ENCODE measurements at regions not wholly inside any gene's neighbourhood (a gene's known extent, or its start where the extent isn't known, plus 50 kb on each side); places are given as distances from the start of the nearest gene placed in this dataset.

GRCh38 chr3:107260207-107260606 is 117.0 kb upstream of the CCDC54 start:
- DNase-seq (ENCODE audit: low spot score): no peak
- Histone ChIP-seq H3K4me3 (ENCODE audit: low read depth in 1 of 3, low read length in 3 of 3) (no peak overlapping the region), H3K9me3 (ENCODE audit: control insufficient read depth in 4 of 4, low read length in 3 of 4) (no peaks in the 10 kb centered on the region), H3K9ac (ENCODE audit: low read depth in 1 of 2, low read length in 2 of 2) (no peak overlapping the region), H3K27ac (ENCODE audit: low read depth in 1 of 2, low read length in 2 of 2) (no peak overlapping the region), H3K27me3 (ENCODE audit: control insufficient read depth in 4 of 4, insufficient read depth in 4 of 4, low read length in 3 of 4) (peaks cover 0 to 3% (median 0%) of the 10 kb centered on the region in 4 donors), H3K36me3 (ENCODE audit: control insufficient read depth in 4 of 4, insufficient read depth in 3 of 4, low read depth in 1 of 4, low read length in 3 of 4) (no peaks in the 10 kb centered on the region), H3K4me1 (ENCODE audit: control insufficient read depth in 4 of 4, insufficient read depth in 4 of 4, low read length in 3 of 4) (no peaks in the 10 kb centered on the region)
- TF ChIP-seq YY1 (IDR thresholded peaks at IDR 0.05) (no peak), ATF3 (IDR thresholded peaks at IDR 0.05) (no peak), FOXA2 (IDR thresholded peaks at IDR 0.05) (no peak), RXRA (IDR thresholded peaks at IDR 0.05) (no peak), FOXA1 (IDR thresholded peaks at IDR 0.05) (no peak), HNF4A (conservative IDR thresholded peaks at IDR 0.05) (no peak), REST (IDR thresholded peaks at IDR 0.05) (no peak), TAF1 (conservative IDR thresholded peaks at IDR 0.05) (no peak), HNF4G (IDR thresholded peaks at IDR 0.05) (no peak), NR2F2 (IDR thresholded peaks at IDR 0.05) (no peak), JUND (IDR thresholded peaks at IDR 0.05) (no peak), GABPA (IDR thresholded peaks at IDR 0.05 in 1 of 2, conservative IDR thresholded peaks at IDR 0.05 in 1 of 2) (no peak)
- TF ChIP-seq, protein P1, sequence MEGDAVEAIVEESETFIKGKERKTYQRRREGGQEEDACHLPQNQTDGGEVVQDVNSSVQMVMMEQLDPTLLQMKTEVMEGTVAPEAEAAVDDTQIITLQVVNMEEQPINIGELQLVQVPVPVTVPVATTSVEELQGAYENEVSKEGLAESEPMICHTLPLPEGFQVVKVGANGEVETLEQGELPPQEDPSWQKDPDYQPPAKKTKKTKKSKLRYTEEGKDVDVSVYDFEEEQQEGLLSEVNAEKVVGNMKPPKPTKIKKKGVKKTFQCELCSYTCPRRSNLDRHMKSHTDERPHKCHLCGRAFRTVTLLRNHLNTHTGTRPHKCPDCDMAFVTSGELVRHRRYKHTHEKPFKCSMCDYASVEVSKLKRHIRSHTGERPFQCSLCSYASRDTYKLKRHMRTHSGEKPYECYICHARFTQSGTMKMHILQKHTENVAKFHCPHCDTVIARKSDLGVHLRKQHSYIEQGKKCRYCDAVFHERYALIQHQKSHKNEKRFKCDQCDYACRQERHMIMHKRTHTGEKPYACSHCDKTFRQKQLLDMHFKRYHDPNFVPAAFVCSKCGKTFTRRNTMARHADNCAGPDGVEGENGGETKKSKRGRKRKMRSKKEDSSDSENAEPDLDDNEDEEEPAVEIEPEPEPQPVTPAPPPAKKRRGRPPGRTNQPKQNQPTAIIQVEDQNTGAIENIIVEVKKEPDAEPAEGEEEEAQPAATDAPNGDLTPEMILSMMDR (IDR thresholded peaks at IDR 0.05; ENCODE audit: low read depth, low read length, missing input control): no peak
- WGBS: 94% methylated on average over 1 of the region's 1 CpG

DNA sequence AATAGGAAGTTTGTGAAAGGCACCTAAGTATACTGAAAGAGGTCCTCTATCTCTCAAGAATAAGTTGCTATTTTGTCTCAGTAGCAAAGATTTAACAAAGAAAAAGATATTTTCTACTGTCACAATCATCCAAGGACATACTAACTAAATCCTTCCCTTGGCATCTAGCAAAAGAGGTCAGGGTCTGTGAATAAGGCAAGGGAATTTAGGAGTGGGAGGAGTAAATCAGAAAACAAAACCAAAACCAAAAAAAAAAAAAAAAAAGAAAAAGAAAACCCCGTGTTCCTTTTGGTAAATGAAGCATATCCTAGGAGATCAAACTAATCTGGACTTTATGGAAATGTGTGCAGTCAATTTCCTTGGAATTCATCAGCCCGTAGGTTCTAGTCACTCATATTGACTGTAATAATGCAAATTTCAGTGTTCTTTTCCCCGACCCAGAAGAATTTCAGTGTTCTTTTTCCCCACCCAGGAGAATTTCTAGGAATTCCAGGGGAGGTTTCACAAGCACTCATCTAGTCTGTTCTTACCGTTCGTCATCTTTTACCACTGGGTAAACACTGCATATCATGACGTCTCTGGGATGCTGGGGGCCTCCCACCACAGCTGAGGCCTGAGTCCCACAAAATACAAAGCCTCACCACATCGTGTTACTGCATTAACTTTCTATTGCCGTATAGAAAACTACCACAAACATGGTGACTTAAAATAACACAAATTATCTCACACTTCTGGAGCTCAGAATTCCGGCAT is 113.8 kb upstream of the CCDC54 start:
- Histone ChIP-seq H3K4me1 (ENCODE audit: control insufficient read depth in 4 of 4, insufficient read depth in 4 of 4, low read length in 3 of 4) (no peaks in the 10 kb centered on the region), H3K9ac (ENCODE audit: low read depth in 1 of 2, low read length in 2 of 2) (no peak overlapping the region), H3K9me3 (ENCODE audit: control insufficient read depth in 4 of 4, low read length in 3 of 4) (no peaks in the 10 kb centered on the region), H3K27me3 (ENCODE audit: control insufficient read depth in 4 of 4, insufficient read depth in 4 of 4, low read length in 3 of 4) (peaks cover 0 to 3% (median 0%) of the 10 kb centered on the region in 4 donors), H3K36me3 (ENCODE audit: control insufficient read depth in 4 of 4, insufficient read depth in 3 of 4, low read depth in 1 of 4, low read length in 3 of 4) (no peaks in the 10 kb centered on the region), H3K27ac (ENCODE audit: low read depth in 1 of 2, low read length in 2 of 2) (no peak overlapping the region), H3K4me3 (ENCODE audit: low read depth in 1 of 3, low read length in 3 of 3) (peak overlapping the region in 1 of 3 donors; percentile 11)
- WGBS: 68% methylated on average over 9 of the region's 9 CpGs
- no peak for DNase-seq (ENCODE audit: low spot score)
- TF ChIP-seq HNF4G (IDR thresholded peaks at IDR 0.05) (no peak), MAX (IDR thresholded peaks at IDR 0.05) (no peak), GABPA (IDR thresholded peaks at IDR 0.05 in 1 of 2, conservative IDR thresholded peaks at IDR 0.05 in 1 of 2) (no peak), EGR1 (IDR thresholded peaks at IDR 0.05; ENCODE audit: low read depth in 2 of 2) (no peak), SP1 (IDR thresholded peaks at IDR 0.05) (no peak), HNF4A (conservative IDR thresholded peaks at IDR 0.05) (no peak), REST (IDR thresholded peaks at IDR 0.05) (no peak), ATF3 (IDR thresholded peaks at IDR 0.05) (no peak), NR2F2 (IDR thresholded peaks at IDR 0.05) (no peak), RXRA (IDR thresholded peaks at IDR 0.05) (no peak), TAF1 (conservative IDR thresholded peaks at IDR 0.05) (no peak), RAD21 (IDR thresholded peaks at IDR 0.05) (no peak)
- TF ChIP-seq, protein P2, sequence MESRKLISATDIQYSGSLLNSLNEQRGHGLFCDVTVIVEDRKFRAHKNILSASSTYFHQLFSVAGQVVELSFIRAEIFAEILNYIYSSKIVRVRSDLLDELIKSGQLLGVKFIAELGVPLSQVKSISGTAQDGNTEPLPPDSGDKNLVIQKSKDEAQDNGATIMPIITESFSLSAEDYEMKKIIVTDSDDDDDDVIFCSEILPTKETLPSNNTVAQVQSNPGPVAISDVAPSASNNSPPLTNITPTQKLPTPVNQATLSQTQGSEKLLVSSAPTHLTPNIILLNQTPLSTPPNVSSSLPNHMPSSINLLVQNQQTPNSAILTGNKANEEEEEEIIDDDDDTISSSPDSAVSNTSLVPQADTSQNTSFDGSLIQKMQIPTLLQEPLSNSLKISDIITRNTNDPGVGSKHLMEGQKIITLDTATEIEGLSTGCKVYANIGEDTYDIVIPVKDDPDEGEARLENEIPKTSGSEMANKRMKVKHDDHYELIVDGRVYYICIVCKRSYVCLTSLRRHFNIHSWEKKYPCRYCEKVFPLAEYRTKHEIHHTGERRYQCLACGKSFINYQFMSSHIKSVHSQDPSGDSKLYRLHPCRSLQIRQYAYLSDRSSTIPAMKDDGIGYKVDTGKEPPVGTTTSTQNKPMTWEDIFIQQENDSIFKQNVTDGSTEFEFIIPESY (IDR thresholded peaks at IDR 0.05): no peak

All from liver (tissue), 8 donors.